GM13977 (cell line): ENCODE measurements at regions not wholly inside any gene's neighbourhood (a gene's known extent, or its start where the extent isn't known, plus 50 kb on each side); places are given as distances from the start of the nearest gene placed in this dataset.
"Not testable (repeated sequence)": the region's sequence is repeated elsewhere in the genome, so short reads cannot be mapped to it uniquely, and the experiment has no call there.

Experiments used
- DNase-seq: peaks from one replicate; pipeline ENCODE4 v3.0.0; 2012; ENCODE audit warnings: low spot score
- in situ Hi-C: fragments of 300-500 bp; cut with MboI; formaldehyde crosslinking; loops from one replicate; pipeline ENCODE4 v1.12.0; 2022; ENCODE audit warnings: low sequenced_read_pairs, low pct_unique_long_range_greater_than_20kb, mixed read lengths, inconsistent platforms; ENCODE audit not compliant: unreplicated experiment
- TF ChIP-seq, protein P1 (sequence below): IDR thresholded peaks from 2 replicates; pipeline ENCODE4 v1.5.1; 2012; ENCODE audit warnings: mild to moderate bottlenecking, control low read depth; ENCODE audit not compliant: insufficient read depth; ENCODE audit errors: extremely low read depth, missing control alignments

GRCh38 chr1:217989510-217989909, 295.6 kb upstream of the RRP15 start:
- no peak for DNase-seq
- in situ Hi-C loops, result no loop called here
- TF ChIP-seq, protein P1, sequence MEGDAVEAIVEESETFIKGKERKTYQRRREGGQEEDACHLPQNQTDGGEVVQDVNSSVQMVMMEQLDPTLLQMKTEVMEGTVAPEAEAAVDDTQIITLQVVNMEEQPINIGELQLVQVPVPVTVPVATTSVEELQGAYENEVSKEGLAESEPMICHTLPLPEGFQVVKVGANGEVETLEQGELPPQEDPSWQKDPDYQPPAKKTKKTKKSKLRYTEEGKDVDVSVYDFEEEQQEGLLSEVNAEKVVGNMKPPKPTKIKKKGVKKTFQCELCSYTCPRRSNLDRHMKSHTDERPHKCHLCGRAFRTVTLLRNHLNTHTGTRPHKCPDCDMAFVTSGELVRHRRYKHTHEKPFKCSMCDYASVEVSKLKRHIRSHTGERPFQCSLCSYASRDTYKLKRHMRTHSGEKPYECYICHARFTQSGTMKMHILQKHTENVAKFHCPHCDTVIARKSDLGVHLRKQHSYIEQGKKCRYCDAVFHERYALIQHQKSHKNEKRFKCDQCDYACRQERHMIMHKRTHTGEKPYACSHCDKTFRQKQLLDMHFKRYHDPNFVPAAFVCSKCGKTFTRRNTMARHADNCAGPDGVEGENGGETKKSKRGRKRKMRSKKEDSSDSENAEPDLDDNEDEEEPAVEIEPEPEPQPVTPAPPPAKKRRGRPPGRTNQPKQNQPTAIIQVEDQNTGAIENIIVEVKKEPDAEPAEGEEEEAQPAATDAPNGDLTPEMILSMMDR, result no peak

GRCh38 chr1:217993439-217993838, 291.7 kb upstream of the RRP15 start:
- TF ChIP-seq, protein P1, result no peak
- in situ Hi-C loops, result no loop called here
- no peak for DNase-seq

DNA sequence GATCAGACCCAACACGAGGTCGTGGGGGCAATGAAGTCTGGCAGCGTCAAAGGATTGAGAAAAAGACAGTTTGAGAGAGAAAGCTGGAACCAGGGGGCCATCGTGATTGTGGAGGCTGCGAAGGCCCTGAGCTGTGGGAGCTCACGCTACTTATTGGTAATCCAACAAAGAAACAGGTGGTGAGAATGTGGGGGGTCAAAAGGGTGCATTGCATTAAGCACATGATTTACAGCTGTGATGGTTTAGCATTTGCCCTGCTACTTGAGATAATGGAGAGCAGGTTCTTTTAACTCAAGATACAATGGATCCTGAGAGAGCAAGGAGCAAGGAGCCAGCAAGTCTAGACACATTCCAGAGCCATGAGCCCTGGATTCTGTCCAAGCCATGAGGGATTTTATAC, 276.8 kb upstream of the RRP15 start:
- DNase-seq, in situ Hi-C loops: not testable (repeated sequence)

DNA sequence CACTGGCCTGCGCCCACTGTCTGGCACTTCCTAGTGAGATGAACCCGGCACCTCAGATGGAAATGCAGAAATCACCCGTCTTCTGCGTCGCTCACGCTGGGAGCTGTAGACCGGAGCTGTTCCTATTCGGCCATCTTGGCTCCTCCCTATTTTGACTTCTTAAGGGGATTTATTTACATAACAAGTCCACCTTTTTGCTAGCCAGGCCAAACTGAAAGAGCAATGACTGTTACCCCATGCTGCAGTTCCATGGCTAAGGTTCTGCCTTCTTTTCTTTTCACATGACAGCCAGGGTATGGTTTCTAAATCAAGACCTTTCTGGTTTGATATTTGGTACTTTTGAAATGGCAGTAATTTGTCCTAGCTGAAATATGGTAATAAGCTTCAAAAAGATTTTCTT, 270.0 kb upstream of the RRP15 start:
- DNase-seq, in situ Hi-C loops: not testable (repeated sequence)

DNA sequence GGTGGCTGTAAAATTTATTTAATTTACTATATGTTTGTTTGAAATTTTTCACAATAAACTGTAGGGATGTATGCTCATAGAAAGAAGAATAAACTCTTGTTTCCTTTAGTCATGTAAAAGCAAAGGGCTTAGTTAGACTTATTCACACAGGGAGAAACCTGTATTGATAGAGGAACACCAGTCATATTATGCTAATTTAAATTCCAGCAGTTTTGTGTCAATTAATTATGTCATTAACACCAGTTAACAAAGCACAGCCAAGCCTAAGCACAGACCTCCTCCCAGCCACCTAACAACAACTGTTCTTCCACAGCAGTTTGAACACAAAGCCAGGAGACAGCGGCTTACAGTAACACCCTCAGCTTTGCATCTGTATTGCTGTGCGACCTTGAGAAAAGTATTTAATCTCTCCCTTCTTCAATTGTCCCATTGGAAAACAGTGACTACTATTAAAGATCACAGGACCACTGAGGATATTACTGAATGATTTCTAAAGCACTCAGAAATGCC, 260.8 kb upstream of the RRP15 start:
- TF ChIP-seq, protein P1, result no peak
- in situ Hi-C loops, result no loop called here

DNA sequence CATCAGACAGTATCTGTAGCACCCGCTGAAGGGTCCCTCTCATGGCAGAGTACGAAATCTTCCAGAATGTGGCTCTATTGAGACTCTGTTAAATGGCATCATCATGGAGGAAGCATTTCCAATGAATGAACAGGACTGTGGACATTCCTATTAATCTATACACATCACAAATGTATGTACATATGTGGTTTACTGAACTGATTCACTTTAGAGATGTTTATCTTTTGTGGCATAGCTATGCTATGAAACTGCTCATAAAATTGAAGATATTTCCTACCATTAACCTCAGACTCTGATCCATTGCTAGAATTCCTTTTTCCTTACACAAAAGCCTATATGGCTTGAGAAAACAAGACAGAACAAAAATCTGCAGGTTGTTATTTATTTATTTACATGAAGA, 259.6 kb upstream of the RRP15 start:
- no peak for DNase-seq
- in situ Hi-C loops, result no loop called here
- TF ChIP-seq, protein P1, result no peak

More for the DNA sequence above, 260.8 kb upstream of the RRP15 start:
- no peak for DNase-seq

- DNase-seq, result no peak
- TF ChIP-seq, protein P1, result no peak
- in situ Hi-C loops, result no loop called here
Observed at GRCh38 chr1:218027152-218027551, 257.9 kb upstream of the RRP15 start.

GRCh38 chr1:218030846-218031245, 254.2 kb upstream of the RRP15 start:
- TF ChIP-seq, protein P1, result no peak
- in situ Hi-C loops, result no loop called here
- DNase-seq, result no peak
